ENCODE measurements at regions not wholly inside any gene's neighbourhood (a gene's known extent, or its start where the extent isn't known, plus 50 kb on each side); places are given as distances from the start of the nearest gene placed in this dataset.
"Not testable (repeated sequence)": the region's sequence is repeated elsewhere in the genome, so short reads cannot be mapped to it uniquely, and the experiment has no call there.

- TF ChIP-seq, protein P1, sequence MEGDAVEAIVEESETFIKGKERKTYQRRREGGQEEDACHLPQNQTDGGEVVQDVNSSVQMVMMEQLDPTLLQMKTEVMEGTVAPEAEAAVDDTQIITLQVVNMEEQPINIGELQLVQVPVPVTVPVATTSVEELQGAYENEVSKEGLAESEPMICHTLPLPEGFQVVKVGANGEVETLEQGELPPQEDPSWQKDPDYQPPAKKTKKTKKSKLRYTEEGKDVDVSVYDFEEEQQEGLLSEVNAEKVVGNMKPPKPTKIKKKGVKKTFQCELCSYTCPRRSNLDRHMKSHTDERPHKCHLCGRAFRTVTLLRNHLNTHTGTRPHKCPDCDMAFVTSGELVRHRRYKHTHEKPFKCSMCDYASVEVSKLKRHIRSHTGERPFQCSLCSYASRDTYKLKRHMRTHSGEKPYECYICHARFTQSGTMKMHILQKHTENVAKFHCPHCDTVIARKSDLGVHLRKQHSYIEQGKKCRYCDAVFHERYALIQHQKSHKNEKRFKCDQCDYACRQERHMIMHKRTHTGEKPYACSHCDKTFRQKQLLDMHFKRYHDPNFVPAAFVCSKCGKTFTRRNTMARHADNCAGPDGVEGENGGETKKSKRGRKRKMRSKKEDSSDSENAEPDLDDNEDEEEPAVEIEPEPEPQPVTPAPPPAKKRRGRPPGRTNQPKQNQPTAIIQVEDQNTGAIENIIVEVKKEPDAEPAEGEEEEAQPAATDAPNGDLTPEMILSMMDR (conservative IDR thresholded peaks at IDR 0.05; ENCODE audit: low read depth, low read length): not testable (repeated sequence)
- TF ChIP-seq EZH2 (IDR thresholded peaks at IDR 0.05; ENCODE audit: low read length, unreplicated experiment): not testable (repeated sequence)
These were observed 144.2 kb upstream of the PLGLB2 start for GRCh38 chr2:87603418-87604278.

Measured in PC-3 (cell line).